HG03066 (cell line): ENCODE measurements at regions not wholly inside any gene's neighbourhood (a gene's known extent, or its start where the extent isn't known, plus 50 kb on each side); places are given as distances from the start of the nearest gene placed in this dataset.
A peak's percentile ranks its signal among the peaks of the same experiment; 100 is the strongest.

Experiments used
- ATAC-seq: cut with Tn5 transposase; IDR thresholded peaks from one replicate; pipeline ENCODE4 v1.9.1; 2021; ENCODE audit warnings: low read depth; ENCODE audit not compliant: unreplicated experiment

GRCh38 chr1:198929111-198929604 is 290.3 kb downstream of the PTPRC start:
- ATAC-seq, result no peak

- ATAC-seq, result peak; percentile 63
These were observed 291.2 kb downstream of the PTPRC start for GRCh38 chr1:198929961-198930599.

- no peak for ATAC-seq
These were observed 293.6 kb downstream of the PTPRC start for GRCh38 chr1:198932351-198932991.

- ATAC-seq, result no peak
These were observed 294.8 kb downstream of the PTPRC start for GRCh38 chr1:198933515-198934222.

GRCh38 chr1:198934426-198934825 is 295.6 kb downstream of the PTPRC start:
- ATAC-seq, result no peak

- ATAC-seq, result peak; percentile 9
These were observed 296.1 kb downstream of the PTPRC start for GRCh38 chr1:198934901-198935305.

- ATAC-seq, result peak; percentile 45
These were observed 296.6 kb downstream of the PTPRC start for GRCh38 chr1:198935306-198935921.

- no peak for ATAC-seq
These were observed 297.7 kb downstream of the PTPRC start for GRCh38 chr1:198936371-198937083.

GRCh38 chr1:198937231-198938031 is 298.6 kb downstream of the PTPRC start:
- peak; percentile 90 for ATAC-seq

GRCh38 chr1:198939286-198939685 is 300.4 kb downstream of the PTPRC start:
- ATAC-seq, result no peak

- ATAC-seq, result no peak
These were observed 301.1 kb downstream of the PTPRC start for GRCh38 chr1:198939956-198940355.

GRCh38 chr1:198942466-198942865 is 303.6 kb downstream of the PTPRC start:
- ATAC-seq, result no peak

GRCh38 chr1:198943484-198944187 is 304.8 kb downstream of the PTPRC start:
- ATAC-seq, result no peak

- ATAC-seq, result no peak
These were observed 308.6 kb downstream of the PTPRC start for GRCh38 chr1:198947456-198947855.

GRCh38 chr1:198948895-198949659 is 310.2 kb downstream of the PTPRC start:
- no peak for ATAC-seq

- ATAC-seq, result no peak
These were observed 311.2 kb downstream of the PTPRC start for GRCh38 chr1:198950036-198950435.

GRCh38 chr1:198955085-198955484 is 316.2 kb downstream of the PTPRC start:
- no peak for ATAC-seq

- no peak for ATAC-seq
These were observed 318.2 kb downstream of the PTPRC start for GRCh38 chr1:198957044-198957443.
